Stimulated activated naive CD4-positive, alpha-beta T cell treated with Interleukin-2 at 50 U/mL for 16 hours (primary cell): ENCODE measurements at regions not wholly inside any gene's neighbourhood (a gene's known extent, or its start where the extent isn't known, plus 50 kb on each side); places are given as distances from the start of the nearest gene placed in this dataset.
A peak's percentile ranks its signal among the peaks of the same experiment; 100 is the strongest.

Experiments used
- DNase-seq: peaks from one replicate; lab custom pipeline; 2025; lab: John Stamatoyannopoulos, UW

DNA sequence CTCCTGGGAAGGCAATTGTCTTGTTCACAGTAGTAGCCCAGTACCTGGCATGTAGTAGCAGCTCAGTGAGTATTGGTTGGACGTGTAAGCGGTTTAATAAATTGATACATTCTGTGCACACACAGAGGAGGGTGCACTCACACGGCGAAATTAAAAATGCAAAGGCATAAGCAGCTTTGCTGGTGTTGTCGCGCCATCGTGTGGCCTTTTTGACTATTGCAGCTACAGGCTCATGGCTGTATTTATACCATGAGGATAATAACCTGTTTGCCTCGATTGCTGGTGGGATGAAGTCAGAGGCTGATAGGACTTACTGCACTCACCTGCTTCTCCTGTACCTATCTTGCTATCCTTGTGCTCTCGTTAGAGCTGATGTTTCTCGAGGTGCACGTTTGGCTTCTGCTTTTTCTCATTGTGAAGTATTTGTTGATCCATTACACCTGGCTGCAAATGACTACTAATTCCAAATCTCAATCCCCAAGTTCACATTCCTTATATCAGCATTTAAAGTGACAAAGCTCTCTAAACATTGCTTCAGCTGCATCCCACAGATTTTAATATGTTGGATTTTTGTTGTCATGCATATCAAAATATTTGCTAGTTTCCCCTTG lies 61.5 kb downstream of the TBXT start:
- peak; percentile 46 for DNase-seq

DNA sequence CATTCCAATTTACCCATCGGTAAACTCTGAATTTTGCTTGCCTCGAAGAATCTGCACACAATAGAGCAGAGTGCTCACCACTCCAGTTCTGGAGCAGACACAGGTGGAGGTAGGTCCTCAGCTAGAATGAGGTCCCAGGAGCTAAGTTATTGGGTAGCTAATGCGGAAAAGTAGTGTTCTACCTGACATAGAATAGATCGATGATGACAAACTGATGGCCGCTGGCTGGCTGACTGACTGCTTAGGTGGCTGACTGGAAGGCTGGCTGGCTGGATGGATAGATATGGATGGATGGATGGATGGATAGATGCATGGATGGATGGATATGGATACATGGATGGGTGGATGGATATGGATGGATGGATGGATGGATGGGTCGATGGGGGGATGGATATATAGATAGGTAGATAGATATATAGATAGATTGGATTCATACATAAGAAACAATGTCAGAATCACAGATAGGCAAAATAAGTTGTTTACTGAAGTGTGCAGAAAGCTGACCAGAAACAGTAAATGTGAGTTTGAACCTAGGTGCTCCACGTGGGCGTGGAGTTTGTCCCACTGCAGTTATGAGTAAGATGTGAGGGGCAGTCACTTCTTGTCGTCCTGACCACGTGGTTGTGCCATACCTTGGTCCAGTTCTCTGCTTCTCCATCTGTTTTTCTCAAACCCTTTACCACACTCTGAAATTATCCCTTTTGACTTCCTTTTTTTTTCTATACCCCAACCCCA lies 62.1 kb downstream of the TBXT start:
- no peak for DNase-seq

DNA sequence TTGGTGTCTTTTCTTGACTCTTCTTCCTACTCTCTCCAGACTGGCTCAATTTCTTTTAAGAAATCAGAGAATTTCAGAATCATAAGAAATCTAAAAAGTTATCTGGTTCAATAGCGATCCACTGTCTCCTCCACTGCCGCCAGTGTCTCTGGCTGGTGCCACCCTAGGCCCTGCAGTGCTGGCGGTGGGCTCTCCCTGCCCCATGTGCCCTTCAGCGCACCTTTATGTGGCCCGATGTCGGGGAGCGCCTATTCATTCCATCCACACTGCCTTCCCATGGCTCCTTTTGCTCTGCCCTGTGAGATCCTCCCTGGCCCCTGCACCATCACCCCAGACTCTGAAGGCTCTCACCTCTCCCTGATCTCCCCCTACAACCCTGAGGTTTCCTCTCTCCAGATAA lies 62.8 kb downstream of the TBXT start:
- DNase-seq: no peak

DNA sequence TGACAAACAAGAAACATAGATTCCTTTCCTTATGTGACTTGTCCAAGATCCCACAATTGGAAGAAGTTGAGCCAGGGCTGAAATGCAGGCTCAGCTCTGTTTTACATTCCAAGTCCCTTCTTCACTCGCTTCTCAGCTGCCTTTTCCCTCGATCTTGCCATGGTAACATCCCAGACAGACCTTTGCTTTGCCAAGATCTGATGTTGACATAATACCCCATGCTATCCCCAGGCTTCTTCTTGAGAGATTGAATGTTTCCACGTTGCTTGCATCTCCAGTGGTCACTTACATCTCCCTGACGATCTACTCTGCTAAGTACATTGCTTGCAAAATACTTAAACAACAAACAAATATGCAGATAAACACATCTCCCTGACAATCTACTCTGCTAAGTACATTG lies 63.5 kb downstream of the TBXT start:
- DNase-seq: no peak

DNA sequence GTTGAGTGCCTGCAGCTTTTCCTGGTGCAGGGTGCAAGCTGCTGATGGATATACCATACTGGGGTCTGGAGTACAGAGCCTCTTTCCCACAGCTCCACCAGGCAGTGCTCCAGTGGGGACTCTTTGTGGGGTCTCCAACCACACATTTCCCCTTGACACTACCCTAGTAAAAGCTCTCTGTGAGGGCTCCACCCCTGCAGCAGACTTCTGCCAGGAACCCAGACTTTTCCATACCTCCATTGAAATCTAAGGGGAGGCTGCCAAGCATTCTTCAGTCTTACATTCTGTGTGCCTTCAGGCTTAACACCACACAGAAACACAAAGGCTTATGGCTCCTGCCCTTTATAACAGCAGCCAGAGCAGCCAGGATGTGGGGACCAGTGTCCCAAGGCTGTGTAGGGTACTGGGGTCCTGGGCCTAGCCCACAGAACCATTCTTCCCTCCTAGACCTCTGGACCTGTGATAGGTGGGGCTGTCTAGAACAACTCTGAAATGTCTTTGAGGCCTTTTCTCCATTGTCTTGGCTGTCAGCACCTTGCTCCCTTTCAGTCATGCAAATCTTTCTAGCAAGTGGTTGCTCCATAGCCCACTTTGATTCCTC lies 65.7 kb downstream of the TBXT start:
- DNase-seq: no peak

DNA sequence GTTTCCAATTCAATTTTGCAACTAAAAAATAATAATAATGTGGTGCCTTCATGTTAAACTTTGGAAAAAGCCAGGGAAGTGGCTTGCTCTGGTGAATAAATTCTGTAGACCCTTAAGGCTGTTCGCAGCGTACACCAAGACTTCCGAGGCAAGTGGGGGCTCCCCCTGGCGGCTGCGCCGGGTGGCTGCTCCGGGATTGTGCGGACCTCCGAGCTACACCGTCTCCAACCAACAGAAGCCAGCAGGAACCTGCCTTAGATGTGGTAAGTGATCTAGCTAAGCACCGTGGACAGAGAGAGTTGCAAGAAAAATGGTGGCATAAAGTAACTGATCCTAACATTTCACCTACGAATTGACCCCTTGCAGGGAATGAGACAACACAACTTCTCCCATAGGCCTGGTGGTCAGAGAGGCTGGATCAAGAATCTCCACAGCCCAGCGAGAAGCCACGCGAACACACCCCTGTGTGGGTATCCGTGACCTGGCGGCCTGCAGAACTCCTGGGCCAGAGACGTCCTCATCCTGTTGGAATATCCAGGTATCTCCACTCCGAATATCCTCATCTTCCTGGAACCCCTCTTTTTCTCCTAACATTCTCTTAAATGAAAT lies 69.6 kb downstream of the TBXT start:
- DNase-seq: peak; percentile 28

DNA sequence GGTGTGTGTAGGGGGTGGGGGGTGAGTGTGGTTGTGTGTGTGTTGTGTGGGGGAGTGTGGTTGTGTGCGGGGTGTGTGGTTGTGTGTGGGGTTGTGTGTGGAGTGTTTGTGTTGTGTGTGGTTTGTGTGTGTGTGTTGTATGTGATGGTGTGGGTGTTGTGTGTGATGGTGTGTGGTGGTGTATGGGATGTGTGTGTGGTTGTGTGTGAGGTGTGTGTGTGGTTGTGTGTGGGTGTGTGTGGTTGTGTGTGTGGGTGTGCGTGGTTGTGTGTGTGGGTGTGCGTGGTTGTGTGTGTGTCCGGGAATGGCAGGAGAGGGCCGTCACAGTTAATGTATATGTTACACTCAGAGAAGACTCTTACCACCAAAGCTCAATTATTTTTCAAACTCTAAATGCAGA lies 79.8 kb downstream of the TBXT start:
- DNase-seq: no peak

DNA sequence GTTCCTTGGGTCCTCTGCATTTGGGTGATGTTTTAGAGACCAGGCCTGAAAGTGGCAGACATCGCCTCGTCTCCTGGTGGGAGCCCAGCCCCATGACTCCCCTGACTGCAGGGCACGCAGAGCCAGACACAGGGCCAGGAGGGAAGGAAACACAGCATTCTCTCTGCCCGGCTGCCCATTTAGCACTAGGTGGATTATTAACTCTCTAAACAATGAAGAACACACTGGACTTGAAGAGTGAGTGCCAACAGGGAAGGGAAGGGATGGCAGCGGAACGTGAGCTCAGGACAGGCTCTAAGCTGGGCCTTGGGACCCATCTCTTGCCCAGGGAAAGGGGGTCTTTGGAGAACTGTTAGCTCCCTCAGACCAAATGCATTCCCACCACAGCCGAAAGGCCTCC lies 80.4 kb downstream of the TBXT start:
- no peak for DNase-seq

DNA sequence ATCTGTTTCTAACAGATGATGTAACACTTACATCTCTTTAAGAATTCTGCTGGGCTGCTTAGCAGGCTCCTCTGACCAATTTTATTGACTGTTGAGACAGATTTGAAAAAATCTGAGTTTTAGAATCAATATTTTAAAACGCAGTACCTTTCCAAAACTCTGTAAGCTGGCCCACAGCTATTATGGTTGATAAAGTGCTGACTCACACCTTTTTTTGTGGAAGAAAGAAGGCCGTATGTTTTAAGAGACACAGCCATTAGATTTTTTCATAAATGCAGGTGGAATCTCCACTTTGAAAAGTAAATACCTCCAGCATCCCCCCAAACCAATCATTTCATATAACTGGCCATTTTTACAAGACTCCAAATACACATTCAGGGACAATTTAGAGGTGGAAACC lies 82.2 kb downstream of the TBXT start:
- DNase-seq: no peak

DNA sequence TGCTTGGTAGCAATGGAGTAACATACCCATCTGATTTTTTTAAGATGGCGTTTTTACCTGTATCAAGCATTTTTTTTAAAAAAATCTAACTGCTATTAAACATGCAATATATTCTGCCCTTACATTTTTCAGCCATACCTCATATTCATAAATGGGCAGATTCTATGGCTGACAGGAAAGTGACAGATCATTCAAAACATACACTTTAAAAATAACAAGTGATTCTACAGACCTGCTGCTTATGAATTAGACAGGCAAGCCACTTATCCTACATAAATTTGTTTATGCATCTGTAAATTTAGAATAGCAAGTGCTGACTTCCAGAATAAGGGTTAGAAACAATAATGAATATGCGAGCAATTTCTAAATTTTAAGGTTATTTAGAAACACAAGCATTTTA lies 82.7 kb downstream of the TBXT start:
- no peak for DNase-seq

DNA sequence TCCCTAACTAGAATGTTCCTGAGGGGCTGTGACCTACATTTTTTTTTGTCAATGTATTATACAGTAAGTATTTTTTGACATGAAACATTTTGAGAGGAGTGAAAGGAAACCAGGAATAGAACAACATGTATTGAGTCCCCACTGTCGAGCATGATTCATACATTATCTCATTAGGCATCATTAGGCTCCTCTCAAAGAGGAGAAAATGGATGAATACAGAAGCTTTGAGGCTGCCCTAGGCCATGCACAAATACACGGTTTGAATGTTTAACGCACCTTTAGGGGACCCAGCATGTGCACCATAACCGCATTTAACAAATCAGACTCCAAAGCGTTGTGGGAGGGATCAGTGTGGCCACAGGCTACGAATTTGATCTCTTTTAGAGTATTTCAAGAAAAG lies 87.8 kb downstream of the TBXT start:
- no peak for DNase-seq

DNA sequence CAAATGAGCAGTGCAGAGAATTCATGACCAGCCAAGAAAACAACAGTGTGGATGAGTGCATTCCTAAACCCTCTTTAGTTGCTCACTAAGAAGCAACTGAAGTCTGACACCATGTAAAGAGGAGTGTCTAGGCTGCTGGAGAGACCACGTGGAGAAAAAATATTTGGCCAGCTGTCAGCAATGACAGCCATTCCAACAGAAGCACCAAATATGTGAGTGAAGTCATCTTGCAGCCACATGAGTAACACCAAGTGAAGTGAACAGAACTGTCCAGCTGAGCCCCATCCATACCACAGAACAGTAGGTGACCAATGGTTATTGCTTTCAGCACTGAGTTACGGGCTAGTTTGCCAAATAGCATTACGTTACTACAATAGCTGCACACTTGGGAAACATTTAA lies 89.4 kb downstream of the TBXT start:
- DNase-seq: no peak

DNA sequence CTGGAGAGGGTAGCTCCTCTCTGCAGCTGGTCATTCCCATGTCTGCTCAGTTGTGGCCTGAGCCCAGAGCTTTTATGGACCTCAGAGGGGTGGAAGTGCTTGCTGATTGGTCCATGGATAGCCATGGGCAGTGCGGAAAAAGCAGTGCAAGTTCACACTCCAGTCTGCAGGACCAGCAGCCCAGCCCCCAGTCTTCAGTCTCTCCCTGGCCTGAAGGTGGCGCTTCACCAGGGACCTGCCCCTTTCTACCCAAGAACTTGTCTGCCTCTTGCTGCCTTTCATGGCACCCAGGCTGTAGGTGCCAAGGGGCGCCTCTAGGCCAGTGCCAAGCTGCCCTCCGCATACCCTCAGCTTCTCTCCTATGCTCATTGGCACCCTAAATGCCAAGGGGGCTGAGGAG lies 91.0 kb downstream of the TBXT start:
- DNase-seq: no peak

DNA sequence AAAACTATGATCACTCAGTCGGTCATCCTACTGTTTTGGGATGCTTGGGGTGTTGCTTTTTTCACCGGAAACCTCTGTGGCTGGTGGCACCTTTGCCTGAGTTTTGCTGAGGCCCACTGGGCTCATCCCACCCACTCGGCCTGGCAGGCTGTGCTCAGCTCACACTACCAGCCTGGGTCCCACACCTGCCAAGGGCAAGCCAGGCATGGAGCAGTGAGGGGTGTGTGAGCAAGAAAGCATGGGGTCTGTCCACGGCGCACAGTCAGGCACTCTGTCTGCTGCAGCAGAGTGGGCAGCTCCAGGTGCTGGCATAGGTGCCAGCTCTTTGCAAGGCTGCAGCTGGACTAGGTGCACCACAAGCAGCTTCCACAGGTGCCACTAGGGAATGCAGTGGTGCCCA lies 91.7 kb downstream of the TBXT start:
- DNase-seq: no peak

DNA sequence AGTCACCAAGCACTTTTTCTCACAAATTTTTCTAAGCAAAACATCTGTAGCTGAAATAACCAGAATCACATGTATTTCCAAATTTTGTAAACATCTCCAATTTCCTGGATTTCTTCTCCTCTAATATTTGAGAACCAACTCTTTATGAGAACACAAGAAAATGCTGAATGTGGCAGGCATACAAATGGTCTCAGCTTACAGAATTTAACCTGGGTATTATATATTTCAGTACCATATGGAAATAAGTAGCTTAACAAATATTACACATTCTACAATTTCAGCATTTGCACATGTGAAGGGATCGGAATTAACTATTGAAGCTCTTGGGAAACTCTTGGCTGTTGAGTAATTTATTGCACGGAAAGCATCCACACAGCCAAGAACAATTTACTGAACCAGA lies 92.5 kb downstream of the TBXT start:
- no peak for DNase-seq

DNA sequence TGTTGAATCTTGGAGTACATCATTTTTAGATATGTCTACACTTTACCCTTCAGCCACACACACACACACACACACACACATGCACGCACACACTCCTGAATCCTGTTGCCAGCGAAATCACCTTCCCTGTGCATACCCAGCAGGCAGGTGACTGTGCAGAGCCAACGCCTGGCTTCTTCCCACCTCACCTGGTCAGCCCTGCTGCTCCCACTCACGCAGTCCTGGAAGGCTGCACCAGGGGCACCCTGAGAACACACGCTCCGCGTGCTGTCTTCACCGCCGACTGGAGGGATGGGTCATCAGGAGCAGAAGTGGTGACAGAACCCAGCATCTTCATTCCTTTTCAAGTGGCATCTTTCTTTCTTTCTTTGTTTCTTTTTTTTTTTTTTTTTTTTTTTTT lies 94.6 kb downstream of the TBXT start:
- DNase-seq: no peak

DNA sequence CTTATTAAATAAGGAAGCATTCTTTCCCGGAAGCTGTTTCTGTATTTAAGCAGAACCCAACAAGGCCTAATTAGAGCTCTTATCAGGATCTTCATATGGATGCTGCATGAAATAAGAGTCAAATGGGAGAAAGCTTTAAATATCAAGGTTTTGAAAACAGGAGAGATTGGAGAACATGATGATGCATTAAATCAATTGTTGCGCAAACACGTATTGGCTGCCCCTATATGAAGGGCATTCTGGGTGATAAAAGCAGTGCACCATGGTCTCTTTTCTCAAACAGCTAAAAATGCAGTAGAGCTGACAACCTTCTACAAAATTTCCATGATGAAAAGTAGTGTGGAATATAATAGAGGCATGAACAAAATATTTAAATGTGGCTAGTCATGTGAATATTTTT lies 98.9 kb downstream of the TBXT start:
- no peak for DNase-seq

DNA sequence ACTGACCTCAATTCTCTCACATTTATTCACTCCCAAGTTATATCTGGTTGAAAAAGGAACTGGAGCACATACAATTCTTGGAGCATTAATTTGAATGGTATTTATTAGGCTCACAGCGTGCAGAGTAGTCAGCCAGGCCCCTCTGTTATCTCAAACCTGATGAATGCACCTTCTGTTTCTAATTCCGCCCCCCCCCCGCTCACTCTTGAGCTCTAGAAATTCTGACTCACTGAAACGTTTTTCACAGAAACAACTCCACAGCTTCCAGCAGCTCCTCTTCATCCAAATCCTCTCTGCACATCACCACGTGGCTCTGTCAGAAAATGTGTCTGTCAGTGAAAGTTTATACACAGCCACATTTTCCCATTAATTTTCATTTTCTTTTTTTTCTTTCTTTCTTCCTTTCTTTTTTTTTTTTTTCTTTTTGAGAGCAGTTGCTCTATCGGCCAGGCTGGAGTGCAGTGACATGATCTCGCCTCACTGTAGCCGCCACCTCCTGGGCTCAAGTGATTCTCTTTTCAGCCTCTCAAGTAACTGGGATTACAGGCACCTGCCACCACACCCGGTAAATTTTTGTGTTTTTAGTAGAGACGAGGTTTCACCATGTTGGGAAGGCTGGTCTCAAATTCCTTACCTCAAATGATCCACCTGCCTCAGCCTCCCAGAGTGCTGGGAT lies 109.4 kb downstream of the TBXT start:
- DNase-seq: no peak

DNA sequence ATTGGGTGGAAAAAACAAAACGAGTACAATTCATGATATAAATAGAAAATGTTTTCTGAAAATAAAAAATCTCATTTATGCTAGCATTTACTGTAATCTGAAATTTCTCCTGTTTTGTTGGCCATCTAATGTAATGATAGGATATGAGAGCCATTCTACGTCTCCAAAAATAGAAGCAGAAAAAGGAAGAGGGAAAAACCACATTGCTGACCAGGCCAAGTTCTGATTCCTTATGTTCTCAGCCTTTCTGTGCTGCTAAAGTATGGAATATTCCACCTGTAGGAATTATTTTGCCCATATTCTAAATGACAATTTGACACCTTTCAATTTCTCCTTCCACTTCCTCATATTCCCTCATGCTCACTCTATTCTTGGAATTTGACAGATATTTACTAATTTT lies 110.2 kb downstream of the TBXT start:
- no peak for DNase-seq

DNA sequence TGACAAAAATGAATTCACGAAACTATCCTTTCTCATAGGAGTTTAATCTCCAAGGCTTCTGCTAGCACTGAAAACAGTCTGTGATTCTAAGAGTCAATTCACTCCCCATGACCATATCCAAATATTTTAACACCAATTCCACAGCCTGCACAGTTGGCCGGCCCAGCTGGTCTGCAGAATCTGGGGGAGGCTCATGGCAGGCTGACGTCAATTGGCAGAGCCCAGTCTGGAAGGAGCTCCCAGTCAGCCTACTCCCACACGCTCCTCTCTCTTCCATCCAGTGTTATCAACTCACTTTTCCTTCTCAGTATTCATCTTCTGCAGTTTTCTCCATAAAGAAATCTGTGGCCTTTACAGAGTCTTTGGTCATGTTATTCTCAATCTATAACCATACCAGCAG lies 111.0 kb downstream of the TBXT start:
- DNase-seq: no peak

DNA sequence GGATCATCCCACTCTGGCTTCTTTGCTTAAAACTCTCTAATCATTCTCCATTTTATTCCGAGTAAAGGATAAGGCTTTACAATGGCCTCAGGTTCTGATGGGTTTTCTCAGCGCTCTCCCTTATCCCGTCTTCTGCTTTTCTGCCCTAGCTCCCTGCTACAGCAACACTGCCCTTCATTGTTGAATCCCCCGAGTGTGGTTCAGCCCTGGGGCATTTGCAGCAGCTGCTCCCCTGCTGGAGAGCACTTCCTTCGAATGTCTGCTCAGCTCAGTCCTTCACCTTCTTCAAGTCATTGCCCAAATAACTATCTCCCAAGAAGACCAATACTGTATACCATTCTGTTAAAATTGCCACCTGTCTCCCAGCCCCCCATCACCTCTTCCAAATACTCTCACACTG lies 111.8 kb downstream of the TBXT start:
- DNase-seq: no peak

DNA sequence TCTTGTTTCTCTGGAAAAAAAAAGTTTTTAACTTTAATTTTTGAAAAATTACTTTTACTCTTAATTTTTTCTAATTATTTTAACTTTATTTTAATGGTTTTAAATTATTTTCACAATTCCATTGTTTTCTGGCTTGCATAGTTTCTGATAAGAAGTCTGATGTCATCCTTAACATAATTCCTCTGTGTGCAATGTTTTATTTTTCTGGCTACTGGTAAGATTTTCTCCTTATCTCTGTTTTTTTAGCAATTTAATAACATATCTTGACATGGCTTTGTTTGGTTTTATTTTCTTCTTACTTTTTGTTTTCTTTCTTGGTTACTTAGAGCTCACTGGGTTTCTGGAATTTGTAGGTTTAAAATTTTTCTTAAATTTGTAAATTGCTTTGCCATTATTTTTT lies 114.8 kb downstream of the TBXT start:
- no peak for DNase-seq

DNA sequence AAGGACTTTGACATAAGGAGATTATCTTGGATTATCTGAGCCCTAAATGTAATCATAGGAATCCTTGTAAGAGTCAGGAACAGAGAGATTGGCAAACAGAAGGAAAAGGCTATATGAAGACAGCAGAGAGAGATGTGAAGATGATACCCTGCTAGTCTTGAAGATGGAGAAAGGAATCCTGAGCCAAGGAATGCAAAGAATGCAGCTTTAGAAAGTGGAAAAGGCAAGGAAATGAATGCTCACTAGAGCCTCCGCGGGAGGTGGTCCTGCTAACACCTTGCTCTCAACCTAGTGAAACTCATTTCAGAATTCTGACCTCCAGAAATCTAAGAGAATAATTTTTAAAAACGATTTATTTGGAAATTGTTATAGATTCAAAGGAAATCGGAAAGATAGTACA lies 117.1 kb downstream of the TBXT start:
- no peak for DNase-seq
